ENCODE measurements at regions not wholly inside any gene's neighbourhood (a gene's known extent, or its start where the extent isn't known, plus 50 kb on each side); places are given as distances from the start of the nearest gene placed in this dataset.

- no peak for TF ChIP-seq CTCF (IDR thresholded peaks at IDR 0.05; ENCODE audit: unreplicated experiment)
- H3K36me3 Mint-ChIP-seq (ENCODE audit: low read depth, unreplicated experiment) = no peaks in the 10 kb centered on the region
Observed at GRCh38 chr14:34046799-34047520, 96.1 kb upstream of the EGLN3 start.

GRCh38 chr14:34044666-34045306 is 93.9 kb upstream of the EGLN3 start:
- TF ChIP-seq CTCF (IDR thresholded peaks at IDR 0.05; ENCODE audit: unreplicated experiment) = no peak
- no peak for DNase-seq (ENCODE audit: low spot score)
- Mint-ChIP-seq H3K4me1 (ENCODE audit: unreplicated experiment) (peaks cover 4% of the 10 kb centered on the region), H3K9me3 (ENCODE audit: unreplicated experiment) (no peaks in the 10 kb centered on the region), H3K4me3 (ENCODE audit: unreplicated experiment) (no peak overlapping the region), H3K36me3 (ENCODE audit: low read depth, unreplicated experiment) (no peaks in the 10 kb centered on the region), H3K27me3 (ENCODE audit: unreplicated experiment) (peaks cover 2% of the 10 kb centered on the region), H3K27ac (ENCODE audit: unreplicated experiment) (no peak overlapping the region)

More at GRCh38 chr14:34046799-34047520, 96.1 kb upstream of the EGLN3 start:
- H3K4me3 Mint-ChIP-seq (ENCODE audit: unreplicated experiment) = no peak overlapping the region
- no peak overlapping the region for H3K27ac Mint-ChIP-seq (ENCODE audit: unreplicated experiment)
- H3K4me1 Mint-ChIP-seq (ENCODE audit: unreplicated experiment) = peaks cover 4% of the 10 kb centered on the region
- no peak for DNase-seq (ENCODE audit: low spot score)
- no peaks in the 10 kb centered on the region for H3K9me3 Mint-ChIP-seq (ENCODE audit: unreplicated experiment)
- H3K27me3 Mint-ChIP-seq (ENCODE audit: unreplicated experiment) = peaks cover 2% of the 10 kb centered on the region

GRCh38 chr14:34044373-34044637 is 93.4 kb upstream of the EGLN3 start:
- peaks cover 4% of the 10 kb centered on the region for H3K4me1 Mint-ChIP-seq (ENCODE audit: unreplicated experiment)
- TF ChIP-seq CTCF (IDR thresholded peaks at IDR 0.05; ENCODE audit: unreplicated experiment) = no peak
- no peak overlapping the region for H3K4me3 Mint-ChIP-seq (ENCODE audit: unreplicated experiment)
- no peaks in the 10 kb centered on the region for H3K27me3 Mint-ChIP-seq (ENCODE audit: unreplicated experiment)
- no peak for DNase-seq (ENCODE audit: low spot score)
- H3K9me3 Mint-ChIP-seq (ENCODE audit: unreplicated experiment) = no peaks in the 10 kb centered on the region
- no peak overlapping the region for H3K27ac Mint-ChIP-seq (ENCODE audit: unreplicated experiment)
- no peaks in the 10 kb centered on the region for H3K36me3 Mint-ChIP-seq (ENCODE audit: low read depth, unreplicated experiment)

GRCh38 chr14:34043627-34044372 is 92.9 kb upstream of the EGLN3 start:
- Mint-ChIP-seq H3K36me3 (ENCODE audit: low read depth, unreplicated experiment) (no peaks in the 10 kb centered on the region), H3K9me3 (ENCODE audit: unreplicated experiment) (no peaks in the 10 kb centered on the region), H3K27me3 (ENCODE audit: unreplicated experiment) (no peaks in the 10 kb centered on the region), H3K4me3 (ENCODE audit: unreplicated experiment) (no peak overlapping the region), H3K4me1 (ENCODE audit: unreplicated experiment) (peaks cover 5% of the 10 kb centered on the region), H3K27ac (ENCODE audit: unreplicated experiment) (no peak overlapping the region)
- TF ChIP-seq CTCF (IDR thresholded peaks at IDR 0.05; ENCODE audit: unreplicated experiment) = no peak
- DNase-seq (ENCODE audit: low spot score) = no peak

GRCh38 chr14:34041220-34041619 is 90.3 kb upstream of the EGLN3 start:
- Mint-ChIP-seq H3K27ac (ENCODE audit: unreplicated experiment) (no peak overlapping the region), H3K4me1 (ENCODE audit: unreplicated experiment) (peaks cover 12% of the 10 kb centered on the region), H3K27me3 (ENCODE audit: unreplicated experiment) (no peaks in the 10 kb centered on the region), H3K4me3 (ENCODE audit: unreplicated experiment) (no peak overlapping the region), H3K36me3 (ENCODE audit: low read depth, unreplicated experiment) (no peaks in the 10 kb centered on the region), H3K9me3 (ENCODE audit: unreplicated experiment) (no peaks in the 10 kb centered on the region)
- no peak for TF ChIP-seq CTCF (IDR thresholded peaks at IDR 0.05; ENCODE audit: unreplicated experiment)
- DNase-seq (ENCODE audit: low spot score) = no peak
